Activated T-helper 1 cell treated with anti-CD3 and anti-CD28 coated beads, Interleukin-12 subunit alpha, Interleukin-12 subunit beta, Interleukin-2, Interleukin-4 antibody, amounts not matched to agents 30 ng/mL and 10 ng/mL and 1 ng/mL, durations not matched to agents 14 hours and 24 hours and 36 hours (primary cell): ENCODE measurements at regions not wholly inside any gene's neighbourhood (a gene's known extent, or its start where the extent isn't known, plus 50 kb on each side); places are given as distances from the start of the nearest gene placed in this dataset.

Source experiments
- DNase-seq: peaks from one replicate; pipeline ENCODE4 v3.0.0; 2021; ENCODE audit warnings: low spot score
- H3K27ac Mint-ChIP-seq: one replicate; pipeline ENCODE4 v1.8.0; 2021; ENCODE audit warnings: mild to moderate bottlenecking, mixed read lengths
- H3K27me3 Mint-ChIP-seq: one replicate; pipeline ENCODE4 v1.8.0; 2022; ENCODE audit warnings: mild to moderate bottlenecking, moderate library complexity, mixed read lengths; ENCODE audit not compliant: insufficient read depth
- H3K36me3 Mint-ChIP-seq: one replicate; pipeline ENCODE4 v1.8.0; 2021; ENCODE audit warnings: low read depth, mixed read lengths
- H3K4me1 Mint-ChIP-seq: one replicate; pipeline ENCODE4 v1.8.0; 2021; ENCODE audit warnings: low read depth, mixed read lengths
- H3K4me3 Mint-ChIP-seq: one replicate; pipeline ENCODE4 v1.8.0; 2021; ENCODE audit warnings: mild to moderate bottlenecking, moderate library complexity, mixed read lengths
- H3K9me3 Mint-ChIP-seq: one replicate; pipeline ENCODE4 v1.8.0; 2021; ENCODE audit warnings: mixed read lengths
- intact Hi-C: fragments of 100-400 bp; cut with micrococcal nuclease; formaldehyde crosslinking; loops from one replicate; pipeline ENCODE4 v1.15.1; 2024

- intact Hi-C loops: no loop called here
- DNase-seq: no peak
- Mint-ChIP-seq H3K27ac (no peak overlapping the region), H3K4me3 (no peak overlapping the region), H3K36me3 (no peaks in the 10 kb centered on the region), H3K4me1 (no peaks in the 10 kb centered on the region), H3K27me3 (no peaks in the 10 kb centered on the region), H3K9me3 (no peaks in the 10 kb centered on the region)
Measured at GRCh38 chr12:24246376-24246775, 296.9 kb upstream of the SOX5 start.

DNA sequence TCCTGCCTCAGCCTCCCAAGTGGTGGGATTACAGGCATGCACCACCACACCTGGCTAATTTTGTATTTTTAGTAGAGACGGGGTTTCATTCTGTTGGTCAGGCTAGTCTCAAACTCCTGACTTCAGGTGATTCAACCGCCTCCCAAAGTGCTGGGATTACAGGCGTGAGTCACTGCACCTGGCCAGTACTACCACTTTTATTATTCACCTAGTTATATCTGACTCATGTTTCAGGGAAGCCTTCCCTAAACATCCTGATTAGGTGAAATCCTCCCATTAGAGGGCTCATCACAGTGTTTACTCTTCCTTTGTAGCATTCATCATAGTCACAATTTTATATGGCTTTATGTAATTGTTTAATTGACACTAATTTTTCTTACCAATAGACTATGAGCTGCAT lies 295.3 kb upstream of the SOX5 start:
- Mint-ChIP-seq H3K27me3 (no peaks in the 10 kb centered on the region), H3K4me3 (no peak overlapping the region)
- intact Hi-C loops: no loop called here

DNA sequence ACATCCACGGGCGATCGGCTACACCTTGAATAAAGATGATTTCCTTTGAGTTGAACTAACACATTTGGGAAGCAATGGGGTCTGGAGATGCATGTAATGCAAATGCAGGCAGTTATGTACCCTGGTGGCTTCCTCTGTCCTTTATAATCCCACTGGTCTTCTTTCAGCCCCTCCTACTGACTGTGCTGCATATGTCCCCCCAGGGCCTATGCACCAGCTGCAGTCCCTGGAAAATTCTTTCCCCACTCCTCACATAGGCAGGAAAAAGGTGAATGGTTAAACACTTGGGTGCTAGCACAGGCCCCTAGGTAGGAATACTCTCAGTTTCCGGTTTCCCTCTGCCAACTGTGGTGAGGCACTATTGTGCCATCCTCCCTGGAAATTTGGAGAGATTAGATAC lies 294.8 kb upstream of the SOX5 start:
- H3K36me3 Mint-ChIP-seq: no peaks in the 10 kb centered on the region

More for the DNA sequence above, 295.3 kb upstream of the SOX5 start:
- H3K27ac Mint-ChIP-seq: no peak overlapping the region
- H3K4me1 Mint-ChIP-seq: no peaks in the 10 kb centered on the region
- H3K9me3 Mint-ChIP-seq: no peaks in the 10 kb centered on the region
- H3K36me3 Mint-ChIP-seq: no peaks in the 10 kb centered on the region
- DNase-seq: no peak

GRCh38 chr12:24240707-24241106 lies 291.2 kb upstream of the SOX5 start:
- DNase-seq: no peak
- Mint-ChIP-seq H3K9me3 (no peaks in the 10 kb centered on the region), H3K4me3 (no peak overlapping the region), H3K27me3 (no peaks in the 10 kb centered on the region), H3K27ac (no peak overlapping the region), H3K36me3 (no peaks in the 10 kb centered on the region), H3K4me1 (no peaks in the 10 kb centered on the region)
- intact Hi-C loops: no loop called here

More for the DNA sequence above, 294.8 kb upstream of the SOX5 start:
- H3K27ac Mint-ChIP-seq: no peak overlapping the region
- no peaks in the 10 kb centered on the region for H3K4me1 Mint-ChIP-seq
- no peaks in the 10 kb centered on the region for H3K9me3 Mint-ChIP-seq
- intact Hi-C loops: no loop called here
- DNase-seq: no peak
- H3K4me3 Mint-ChIP-seq: no peak overlapping the region
- H3K27me3 Mint-ChIP-seq: no peaks in the 10 kb centered on the region

GRCh38 chr12:24233519-24234246 lies 284.2 kb upstream of the SOX5 start:
- no peak overlapping the region for H3K4me3 Mint-ChIP-seq
- no peaks in the 10 kb centered on the region for H3K27me3 Mint-ChIP-seq
- no peak overlapping the region for H3K27ac Mint-ChIP-seq
- H3K9me3 Mint-ChIP-seq: no peaks in the 10 kb centered on the region
- no peak for DNase-seq
- H3K36me3 Mint-ChIP-seq: no peaks in the 10 kb centered on the region
- intact Hi-C loops: no loop called here
- H3K4me1 Mint-ChIP-seq: no peaks in the 10 kb centered on the region

GRCh38 chr12:24232531-24232930 lies 283.1 kb upstream of the SOX5 start:
- no peaks in the 10 kb centered on the region for H3K4me1 Mint-ChIP-seq
- H3K9me3 Mint-ChIP-seq: no peaks in the 10 kb centered on the region
- H3K4me3 Mint-ChIP-seq: no peak overlapping the region
- H3K27me3 Mint-ChIP-seq: no peaks in the 10 kb centered on the region
- H3K36me3 Mint-ChIP-seq: no peaks in the 10 kb centered on the region
- intact Hi-C loops: no loop called here
- no peak overlapping the region for H3K27ac Mint-ChIP-seq
- DNase-seq: no peak

- no peak overlapping the region for H3K27ac Mint-ChIP-seq
- H3K4me3 Mint-ChIP-seq: no peak overlapping the region
- no peaks in the 10 kb centered on the region for H3K27me3 Mint-ChIP-seq
Measured at GRCh38 chr12:24231298-24231697, 281.8 kb upstream of the SOX5 start.

GRCh38 chr12:24230061-24230701 lies 280.7 kb upstream of the SOX5 start:
- H3K4me3 Mint-ChIP-seq: no peak overlapping the region
- H3K27me3 Mint-ChIP-seq: no peaks in the 10 kb centered on the region
- no peaks in the 10 kb centered on the region for H3K4me1 Mint-ChIP-seq
- H3K27ac Mint-ChIP-seq: no peak overlapping the region
- H3K9me3 Mint-ChIP-seq: no peaks in the 10 kb centered on the region
- intact Hi-C loops: no loop called here
- no peak for DNase-seq
- no peaks in the 10 kb centered on the region for H3K36me3 Mint-ChIP-seq

More at GRCh38 chr12:24231298-24231697, 281.8 kb upstream of the SOX5 start:
- H3K36me3 Mint-ChIP-seq: no peaks in the 10 kb centered on the region
- intact Hi-C loops: no loop called here
- H3K4me1 Mint-ChIP-seq: no peaks in the 10 kb centered on the region
- no peak for DNase-seq
- no peaks in the 10 kb centered on the region for H3K9me3 Mint-ChIP-seq

DNA sequence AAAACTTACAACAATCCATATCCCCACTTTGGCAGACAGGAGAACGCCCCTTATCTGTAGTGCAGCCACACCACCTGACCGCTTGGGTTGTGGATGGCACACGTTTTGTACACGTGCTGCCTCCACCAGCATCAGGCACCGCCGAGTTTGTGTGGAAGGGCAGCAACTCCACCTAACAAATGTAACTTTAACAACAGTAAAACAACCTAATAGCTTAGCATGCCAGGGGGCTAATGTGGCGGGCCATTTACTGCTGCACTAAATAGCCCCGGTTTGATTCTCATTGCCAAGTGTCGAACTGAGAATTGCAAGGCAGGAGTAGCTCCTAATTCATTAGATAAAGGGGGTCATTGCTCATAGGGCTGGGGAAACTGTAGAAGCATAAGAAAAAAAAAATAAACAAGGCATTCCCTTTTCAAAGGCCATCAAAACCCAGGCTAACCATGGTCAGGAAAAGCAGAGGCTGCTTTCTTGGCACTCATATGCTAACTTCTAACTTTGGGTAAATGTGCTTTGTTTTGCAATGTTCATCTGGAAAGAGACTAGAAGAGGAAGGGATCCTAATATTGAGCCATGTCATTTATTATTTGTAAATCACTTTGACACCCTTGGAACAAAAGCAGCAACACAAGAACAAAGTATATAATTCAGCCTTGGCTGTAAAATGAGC lies 279.7 kb upstream of the SOX5 start:
- DNase-seq: no peak
- no peak overlapping the region for H3K27ac Mint-ChIP-seq
- intact Hi-C loops: no loop called here
- H3K9me3 Mint-ChIP-seq: peaks cover 5% of the 10 kb centered on the region
- H3K4me1 Mint-ChIP-seq: no peaks in the 10 kb centered on the region
- no peaks in the 10 kb centered on the region for H3K27me3 Mint-ChIP-seq
- H3K36me3 Mint-ChIP-seq: no peaks in the 10 kb centered on the region
- H3K4me3 Mint-ChIP-seq: no peak overlapping the region

- H3K27me3 Mint-ChIP-seq: no peaks in the 10 kb centered on the region
- no peaks in the 10 kb centered on the region for H3K4me1 Mint-ChIP-seq
- DNase-seq: no peak
- intact Hi-C loops: no loop called here
- no peak overlapping the region for H3K27ac Mint-ChIP-seq
- no peak overlapping the region for H3K4me3 Mint-ChIP-seq
- H3K36me3 Mint-ChIP-seq: no peaks in the 10 kb centered on the region
- peaks cover 5% of the 10 kb centered on the region for H3K9me3 Mint-ChIP-seq
Measured at GRCh38 chr12:24228371-24228770, 278.9 kb upstream of the SOX5 start.

DNA sequence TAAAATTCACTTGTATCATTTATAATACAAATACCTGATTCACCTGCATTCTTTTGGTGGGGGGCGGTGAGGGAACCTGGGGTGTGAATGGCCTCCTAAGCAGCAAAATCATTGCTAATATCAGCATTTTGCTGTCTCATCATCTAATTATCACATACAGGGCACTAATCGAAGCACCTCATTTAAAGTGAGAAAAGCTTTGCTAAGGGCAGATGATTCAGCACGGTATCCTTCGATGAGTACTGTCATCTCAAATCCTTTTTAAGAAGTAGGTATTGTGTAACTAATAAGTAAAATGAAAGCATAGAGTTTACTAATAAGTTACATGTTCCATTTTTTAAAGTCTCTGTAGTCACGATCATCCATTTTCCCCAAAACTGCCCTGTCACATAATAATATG lies 278.1 kb upstream of the SOX5 start:
- no peak for DNase-seq
- H3K27me3 Mint-ChIP-seq: no peaks in the 10 kb centered on the region
- H3K27ac Mint-ChIP-seq: no peak overlapping the region
- H3K36me3 Mint-ChIP-seq: no peaks in the 10 kb centered on the region
- H3K4me1 Mint-ChIP-seq: no peaks in the 10 kb centered on the region
- no peak overlapping the region for H3K4me3 Mint-ChIP-seq
- intact Hi-C loops: no loop called here
- peaks cover 5% of the 10 kb centered on the region for H3K9me3 Mint-ChIP-seq

- Mint-ChIP-seq H3K27me3 (no peaks in the 10 kb centered on the region), H3K4me1 (no peaks in the 10 kb centered on the region), H3K27ac (no peak overlapping the region), H3K36me3 (no peaks in the 10 kb centered on the region), H3K9me3 (peaks cover 5% of the 10 kb centered on the region), H3K4me3 (no peak overlapping the region)
- no peak for DNase-seq
- intact Hi-C loops: no loop called here
Measured at GRCh38 chr12:24226745-24227350, 277.4 kb upstream of the SOX5 start.

- peaks cover 5% of the 10 kb centered on the region for H3K9me3 Mint-ChIP-seq
- no peaks in the 10 kb centered on the region for H3K4me1 Mint-ChIP-seq
- intact Hi-C loops: no loop called here
- no peaks in the 10 kb centered on the region for H3K36me3 Mint-ChIP-seq
- no peak overlapping the region for H3K4me3 Mint-ChIP-seq
- H3K27me3 Mint-ChIP-seq: no peaks in the 10 kb centered on the region
- no peak for DNase-seq
- no peak overlapping the region for H3K27ac Mint-ChIP-seq
Measured at GRCh38 chr12:24224401-24224800, 274.9 kb upstream of the SOX5 start.
